OCI-LY1 (cell line): ENCODE measurements at regions not wholly inside any gene's neighbourhood (a gene's known extent, or its start where the extent isn't known, plus 50 kb on each side); places are given as distances from the start of the nearest gene placed in this dataset.

ENCODE experiments used
- H2AFZ ChIP-seq: fragments of 200-600 bp; sonication (generic), shearing (Covaris generic); 2 replicates; pipeline ENCODE4 v1.6.0; 2014; ENCODE audit warnings: antibody characterized with exemption, mild to moderate bottlenecking, low read length
- H3F3A ChIP-seq: fragments of 200-600 bp; sonication (generic), shearing (Covaris generic); 2 replicates; pipeline ENCODE4 v1.6.0; 2014; ENCODE audit warnings: mild to moderate bottlenecking, antibody characterized with exemption, low read length, moderate library complexity; ENCODE audit not compliant: insufficient read depth
- H3K27ac ChIP-seq: fragments of 200-600 bp; sonication (generic); 2 replicates; pipeline ENCODE4 v1.5.1; 2014; ENCODE audit warnings: low read length, mixed run types, mild to moderate bottlenecking, low read depth; ENCODE audit not compliant: poor library complexity, severe bottlenecking
- H3K27me3 ChIP-seq: fragments of 200-600 bp; sonication (generic); 2 replicates; pipeline ENCODE4 v1.6.0; 2014; ENCODE audit warnings: antibody characterized with exemption, mild to moderate bottlenecking, low read length, moderate library complexity; ENCODE audit not compliant: insufficient read depth
- H3K36me3 ChIP-seq: fragments of 200-600 bp; sonication (generic); 2 replicates; pipeline ENCODE4 v1.6.1; 2014; ENCODE audit warnings: mild to moderate bottlenecking, antibody characterized with exemption, low read length, moderate library complexity, mixed read lengths; ENCODE audit not compliant: insufficient read depth
- H3K4me1 ChIP-seq: fragments of 200-600 bp; sonication (generic); 2 replicates; pipeline ENCODE4 v1.5.1; 2014; ENCODE audit warnings: mild to moderate bottlenecking, low read length, moderate library complexity; ENCODE audit not compliant: insufficient read depth, severe bottlenecking
- H3K4me2 ChIP-seq: fragments of 200-600 bp; sonication (generic), shearing (Covaris generic); 2 replicates; pipeline ENCODE4 v1.6.1; 2014; ENCODE audit warnings: low read length
- H3K4me3 ChIP-seq: fragments of 200-600 bp; sonication (generic); 2 replicates; pipeline ENCODE4 v1.5.1; 2014; ENCODE audit warnings: low read length, low read depth, mild to moderate bottlenecking, mixed read lengths; ENCODE audit not compliant: poor library complexity, severe bottlenecking
- H3K79me2 ChIP-seq: fragments of 200-600 bp; shearing (Covaris generic); 2 replicates; pipeline ENCODE4 v1.6.1; 2016; ENCODE audit warnings: mixed run types, low read length, mixed read lengths; ENCODE audit not compliant: insufficient read depth
- H3K9ac ChIP-seq: fragments of 200-600 bp; sonication (generic), shearing (Covaris generic); 2 replicates; pipeline ENCODE4 v1.6.1; 2014; ENCODE audit warnings: mild to moderate bottlenecking, low read length, mixed read lengths
- H3K9me2 ChIP-seq: fragments of 200-600 bp; sonication (generic), shearing (Covaris generic); 2 replicates; pipeline ENCODE4 v1.6.1; 2014; ENCODE audit warnings: low read depth, mild to moderate bottlenecking, low read length, mixed read lengths
- H3K9me3 ChIP-seq: fragments of 200-600 bp; shearing (Covaris generic); 2 replicates; pipeline ENCODE4 v1.6.1; 2014; ENCODE audit warnings: low read length, mixed read lengths
- H4K20me1 ChIP-seq: fragments of 200-600 bp; sonication (generic), shearing (Covaris generic); 2 replicates; pipeline ENCODE4 v1.6.0; 2016; ENCODE audit warnings: mild to moderate bottlenecking, low read length; ENCODE audit not compliant: insufficient read depth
- CTCF ChIP-seq: fragments of 200-600 bp; sonication (generic), shearing (Covaris generic); IDR thresholded peaks from 2 replicates; pipeline ENCODE4 v1.5.1; 2017; ENCODE audit warnings: mild to moderate bottlenecking, antibody characterized with exemption, low read length, moderate library complexity, mixed read lengths
- EZH2 ChIP-seq: fragments of 200-600 bp; sonication (generic), shearing (Covaris generic); IDR thresholded peaks from 2 replicates; pipeline ENCODE4 v1.8.0; 2017; ENCODE audit warnings: borderline replicate concordance, mixed run types, mild to moderate bottlenecking, antibody characterized with exemption, low read length, moderate library complexity, mixed read lengths

- TF ChIP-seq CTCF (no peak), EZH2 (no peak)
- Histone ChIP-seq H3K9ac (no peak overlapping the region), H3K27ac (no peak overlapping the region), H4K20me1 (no peaks in the 10 kb centered on the region), H3K4me1 (no peaks in the 10 kb centered on the region), H3K4me3 (no peak overlapping the region), H2AFZ (no peak overlapping the region), H3K79me2 (no peaks in the 10 kb centered on the region), H3K9me3 (no peaks in the 10 kb centered on the region), H3F3A (no peaks in the 10 kb centered on the region), H3K9me2 (no peaks in the 10 kb centered on the region), H3K4me2 (no peak overlapping the region), H3K27me3 (no peaks in the 10 kb centered on the region; the same call in 1 of the 2 replicates), H3K36me3 (no peaks in the 10 kb centered on the region)
Measured at GRCh38 chr10:120015064-120015463, 122.5 kb downstream of the SEC23IP start.

GRCh38 chr10:120016906-120017305 is 124.4 kb downstream of the SEC23IP start:
- Histone ChIP-seq H3K4me1 (no peaks in the 10 kb centered on the region), H3K36me3 (no peaks in the 10 kb centered on the region), H3K4me2 (no peak overlapping the region), H3K9ac (no peak overlapping the region), H2AFZ (no peak overlapping the region), H3K27ac (no peak overlapping the region), H3K79me2 (no peaks in the 10 kb centered on the region), H3K27me3 (no peaks in the 10 kb centered on the region; the same call in 1 of the 2 replicates), H3K9me3 (no peaks in the 10 kb centered on the region), H4K20me1 (no peaks in the 10 kb centered on the region), H3K4me3 (no peak overlapping the region), H3F3A (no peaks in the 10 kb centered on the region), H3K9me2 (no peaks in the 10 kb centered on the region)
- no peak for TF ChIP-seq CTCF
- no peak for TF ChIP-seq EZH2

- Histone ChIP-seq H3K27ac (no peak overlapping the region), H4K20me1 (no peaks in the 10 kb centered on the region), H2AFZ (no peak overlapping the region), H3K9me3 (no peaks in the 10 kb centered on the region), H3F3A (no peaks in the 10 kb centered on the region), H3K79me2 (no peaks in the 10 kb centered on the region), H3K4me3 (no peak overlapping the region), H3K9me2 (no peaks in the 10 kb centered on the region), H3K36me3 (no peaks in the 10 kb centered on the region), H3K4me1 (no peaks in the 10 kb centered on the region), H3K27me3 (no peaks in the 10 kb centered on the region; the same call in 1 of the 2 replicates), H3K4me2 (no peak overlapping the region), H3K9ac (no peak overlapping the region)
- no peak for TF ChIP-seq EZH2
- TF ChIP-seq CTCF, result no peak
Measured at GRCh38 chr10:120017733-120018417, 125.3 kb downstream of the SEC23IP start.
